SK-N-SH (cell line): ENCODE measurements at regions not wholly inside any gene's neighbourhood (a gene's known extent, or its start where the extent isn't known, plus 50 kb on each side); places are given as distances from the start of the nearest gene placed in this dataset.

ENCODE experiments used
- CTCF ChIA-PET: fragments of 300-600, 350-600 bp; formaldehyde crosslinking; extraction: SDS; loops from one replicate; lab custom pipeline; 2021; lab: Yijun Ruan, JAX
- POLR2A ChIA-PET: fragments of 350-600 bp; sonication (Branson Sonifier 250); formaldehyde crosslinking; extraction: SDS; loops from one replicate; lab custom pipeline; 2020; ENCODE audit warnings: antibody characterized with exemption, inconsistent platforms; lab: Yijun Ruan, JAX
- DNase-seq: peaks from one replicate; pipeline ENCODE4 v3.0.0; 2012
- H2AFZ ChIP-seq: fragments of 200-600 bp; sonication (generic); 2 replicates; pipeline ENCODE4 v1.8.1; 2016; ENCODE audit warnings: antibody characterized with exemption, mild to moderate bottlenecking, low read depth
- H3F3A ChIP-seq: fragments of 200-600 bp; sonication (generic); replicated peaks from 2 replicates; pipeline ENCODE3; 2016; ENCODE audit warnings: antibody characterized with exemption, mild to moderate bottlenecking; ENCODE audit not compliant: insufficient read depth
- H3K27ac ChIP-seq, 2 experiments: fragments of 200-500 bp in 1 of 2; fragments of 200-600 bp in 1 of 2; sonication (Bioruptor generic) in 1 of 2; sonication (generic), shearing (Covaris generic) in 1 of 2; 2 replicates each; pipeline versions ENCODE4 v1.5.1 to v1.6.1; 2014 to 2016; ENCODE audit warnings: low read depth in 2 of 2, inconsistent platforms in 1 of 2, low read length in 1 of 2, mild to moderate bottlenecking in 1 of 2, mixed read lengths in 1 of 2
- H3K27me3 ChIP-seq: fragments of 200-600 bp; sonication (generic), shearing (Covaris generic); 2 replicates; pipeline ENCODE4 v1.6.1; 2016; ENCODE audit warnings: mixed run types; ENCODE audit not compliant: insufficient read depth
- H3K36me3 ChIP-seq, 2 experiments: fragments of 200-500 bp in 1 of 2; fragments of 200-600 bp in 1 of 2; sonication (Bioruptor generic) in 1 of 2; sonication (generic) in 1 of 2; replicated peaks in 1 of 2; 2 replicates each; pipeline versions ENCODE3 to v1.5.1; 2014 to 2016; ENCODE audit warnings: low read length in 1 of 2, mild to moderate bottlenecking in 1 of 2; ENCODE audit not compliant: insufficient read depth in 2 of 2, control insufficient read depth in 1 of 2
- H3K4me1 ChIP-seq, 2 experiments: fragments of 200-500 bp in 1 of 2; fragments of 200-600 bp in 1 of 2; sonication (Bioruptor generic) in 1 of 2; sonication (generic), shearing (Covaris generic) in 1 of 2; 2 replicates each; pipeline versions ENCODE4 v1.5.1 to v1.6.1; 2014 to 2016; ENCODE audit warnings: low read depth in 1 of 2, low read length in 1 of 2, mixed run types in 1 of 2; ENCODE audit not compliant: insufficient read depth in 2 of 2, control insufficient read depth in 1 of 2
- H3K4me2 ChIP-seq: fragments of 200-600 bp; sonication (generic), shearing (Covaris generic); 2 replicates; pipeline ENCODE4 v1.6.1; 2017; ENCODE audit warnings: mixed run types
- H3K4me3 ChIP-seq, 2 experiments: fragments of 200-500 bp in 1 of 2; fragments of 200-600 bp in 1 of 2; sonication (Bioruptor generic) in 1 of 2; sonication (generic), shearing (Covaris generic) in 1 of 2; 2 replicates each; pipeline versions ENCODE4 v1.5.1 to v1.8.1; 2014 to 2016; ENCODE audit warnings: low read depth in 2 of 2, inconsistent platforms in 1 of 2, low read length in 1 of 2, mild to moderate bottlenecking in 1 of 2, mixed read lengths in 1 of 2, moderate library complexity in 1 of 2
- H3K79me2 ChIP-seq: fragments of 200-600 bp; sonication (generic); 2 replicates; pipeline ENCODE4 v1.8.1; 2017; ENCODE audit warnings: mild to moderate bottlenecking; ENCODE audit not compliant: insufficient read depth
- H3K9ac ChIP-seq: fragments of 200-600 bp; sonication (generic); 2 replicates; pipeline ENCODE4 v1.6.1; 2017; ENCODE audit warnings: mixed run types
- H3K9me2 ChIP-seq: fragments of 200-600 bp; sonication (generic); 2 replicates; pipeline ENCODE4 v1.6.1; 2017; ENCODE audit warnings: mixed run types
- H3K9me3 ChIP-seq: fragments of 200-600 bp; sonication (generic); 2 replicates; pipeline ENCODE4 v1.6.1; 2017; ENCODE audit warnings: mixed run types, mild to moderate bottlenecking, moderate library complexity
- H4K20me1 ChIP-seq: fragments of 200-600 bp; sonication (generic); 2 replicates; pipeline ENCODE4 v1.6.1; 2017; ENCODE audit warnings: mild to moderate bottlenecking, mixed run types; ENCODE audit not compliant: insufficient read depth
- CHD2 ChIP-seq: fragments of 150-350 bp; IDR thresholded peaks from 2 replicates; pipeline ENCODE4 v1.6.1; 2018; ENCODE audit warnings: low read length; ENCODE audit not compliant: partially characterized antibody
- ELF1 ChIP-seq: IDR thresholded peaks from 2 replicates; pipeline ENCODE4 v1.4.0; 2012
- EZH2phosphoT487 ChIP-seq: fragments of 200-600 bp; sonication (generic); IDR thresholded peaks from 2 replicates; pipeline ENCODE4 v1.6.1; 2017; ENCODE audit warnings: low read depth, mixed run types, mild to moderate bottlenecking, antibody characterized with exemption, moderate library complexity, borderline replicate concordance
- FOXJ3 ChIP-seq: sonication (generic); formaldehyde crosslinking; IDR thresholded peaks from 2 replicates; pipeline ENCODE4 v1.5.1; 2020; ENCODE audit warnings: mild to moderate bottlenecking, missing genetic modification reagents
- FOXM1 ChIP-seq: IDR thresholded peaks from 2 replicates; pipeline ENCODE4 v1.4.0; 2012; ENCODE audit warnings: low read depth, mild to moderate bottlenecking
- MEF2A ChIP-seq: IDR thresholded peaks from 2 replicates; pipeline ENCODE4 v1.4.0; 2012; ENCODE audit warnings: low read depth, borderline replicate concordance
- NRF1 ChIP-seq: IDR thresholded peaks from 2 replicates; pipeline ENCODE4 v1.6.1; 2012; ENCODE audit warnings: low read depth, mild to moderate bottlenecking, low read length
- RCOR1 ChIP-seq: fragments of 150-350 bp; IDR thresholded peaks from 2 replicates; pipeline ENCODE4 v1.6.1; 2017; ENCODE audit warnings: antibody characterized with exemption, low read length
- RFX5 ChIP-seq: IDR thresholded peaks from 2 replicates; pipeline ENCODE4 v1.6.1; 2012; ENCODE audit warnings: mild to moderate bottlenecking, improper control_type of control experiment, low read length
- SIN3A ChIP-seq: IDR thresholded peaks from 2 replicates; pipeline ENCODE4 v1.6.1; 2012; ENCODE audit warnings: low read depth, mild to moderate bottlenecking, low read length, moderate library complexity, borderline replicate concordance
- SMC3 ChIP-seq: IDR thresholded peaks from 2 replicates; pipeline ENCODE4 v1.6.1; 2012; ENCODE audit warnings: low read depth, low read length, improper control_type of control experiment
- TCF12 ChIP-seq: IDR thresholded peaks from 2 replicates; pipeline ENCODE4 v1.4.0; 2012
- WGBS: methylation state at CpG from one replicate; pipeline ENCODE4 v1.1.6; 2017; ENCODE audit warnings: low lambda C conversion rate; 5-methylcytosine and 5-hydroxymethylcytosine counted together
- TF ChIP-seq, protein P1 (sequence below): IDR thresholded peaks from 2 replicates; pipeline ENCODE4 v1.4.0; 2012; ENCODE audit warnings: low read depth, borderline replicate concordance
- TF ChIP-seq, protein P2 (sequence below): IDR thresholded peaks from 2 replicates; pipeline ENCODE4 v1.4.0; 2012; ENCODE audit warnings: low read depth, borderline replicate concordance
- TF ChIP-seq, protein P3 (sequence below): fragments of 200-600 bp; sonication (generic); IDR thresholded peaks from 2 replicates; pipeline ENCODE4 v1.6.1; 2017; ENCODE audit warnings: antibody characterized with exemption, mild to moderate bottlenecking, moderate library complexity
- TF ChIP-seq, protein P4 (sequence below): fragments of 150-350 bp; IDR thresholded peaks from 2 replicates; pipeline ENCODE4 v1.6.1; 2017; ENCODE audit warnings: antibody characterized with exemption, low read length, low read depth, borderline replicate concordance
- TF ChIP-seq, protein P5 (sequence below): IDR thresholded peaks from 2 replicates; pipeline ENCODE4; 2012
- TF ChIP-seq, protein P6 (sequence below): IDR thresholded peaks from 2 replicates; pipeline ENCODE4 v1.6.1; 2012; ENCODE audit warnings: mild to moderate bottlenecking, low read depth, low read length, moderate library complexity
- TF ChIP-seq, protein P7 (sequence below): fragments of 150-350 bp; IDR thresholded peaks from 2 replicates; pipeline ENCODE4 v1.6.1; 2016; ENCODE audit warnings: mild to moderate bottlenecking, low read depth, low read length

DNA sequence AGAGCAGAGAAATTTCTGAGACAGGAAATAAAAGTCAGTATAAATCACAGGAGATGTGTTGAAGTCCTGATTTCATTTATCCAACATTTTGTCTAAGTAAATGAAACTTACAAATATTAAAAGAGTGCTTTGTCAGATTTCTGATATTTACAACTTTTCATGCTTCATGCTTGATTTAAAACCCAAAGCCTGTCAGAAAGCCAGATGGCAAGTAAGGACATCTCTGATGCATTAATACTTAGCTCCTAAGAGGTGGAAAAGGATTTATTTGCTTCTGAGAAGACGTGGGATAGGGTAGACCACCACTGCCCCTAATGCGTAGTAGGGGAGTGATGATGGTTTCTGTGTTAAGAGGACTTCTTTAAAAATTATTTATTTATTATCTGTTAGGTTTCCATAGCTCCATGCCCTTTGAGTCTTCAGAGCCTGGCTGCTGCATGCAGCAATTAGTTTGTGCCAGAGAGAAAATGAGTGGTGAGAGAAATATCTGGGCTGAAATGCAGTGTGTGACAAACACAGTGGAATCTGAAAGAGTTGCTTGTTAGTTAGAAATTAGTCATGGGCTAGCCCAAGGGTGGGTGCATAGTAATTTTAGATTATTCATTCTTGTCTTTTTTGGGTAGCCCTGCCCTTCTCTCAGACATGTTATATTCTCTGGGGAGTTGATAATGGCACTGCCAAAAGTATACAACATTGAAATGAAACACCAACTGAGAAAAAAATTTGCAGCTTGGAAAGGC lies 333.8 kb downstream of the C4orf33 start:
- H3K36me3 ChIP-seq = no peaks in the 10 kb centered on the region
- no peaks in the 10 kb centered on the region for H3F3A ChIP-seq
- TF ChIP-seq ELF1 (no peak), RCOR1 (no peak), FOXJ3 (no peak), TCF12 (no peak), CHD2 (no peak), SMC3 (no peak), FOXM1 (no peak), EZH2phosphoT487 (no peak), RFX5 (no peak), NRF1 (no peak), MEF2A (no peak), SIN3A (no peak)
- TF ChIP-seq, protein P1, sequence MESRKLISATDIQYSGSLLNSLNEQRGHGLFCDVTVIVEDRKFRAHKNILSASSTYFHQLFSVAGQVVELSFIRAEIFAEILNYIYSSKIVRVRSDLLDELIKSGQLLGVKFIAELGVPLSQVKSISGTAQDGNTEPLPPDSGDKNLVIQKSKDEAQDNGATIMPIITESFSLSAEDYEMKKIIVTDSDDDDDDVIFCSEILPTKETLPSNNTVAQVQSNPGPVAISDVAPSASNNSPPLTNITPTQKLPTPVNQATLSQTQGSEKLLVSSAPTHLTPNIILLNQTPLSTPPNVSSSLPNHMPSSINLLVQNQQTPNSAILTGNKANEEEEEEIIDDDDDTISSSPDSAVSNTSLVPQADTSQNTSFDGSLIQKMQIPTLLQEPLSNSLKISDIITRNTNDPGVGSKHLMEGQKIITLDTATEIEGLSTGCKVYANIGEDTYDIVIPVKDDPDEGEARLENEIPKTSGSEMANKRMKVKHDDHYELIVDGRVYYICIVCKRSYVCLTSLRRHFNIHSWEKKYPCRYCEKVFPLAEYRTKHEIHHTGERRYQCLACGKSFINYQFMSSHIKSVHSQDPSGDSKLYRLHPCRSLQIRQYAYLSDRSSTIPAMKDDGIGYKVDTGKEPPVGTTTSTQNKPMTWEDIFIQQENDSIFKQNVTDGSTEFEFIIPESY = no peak
- TF ChIP-seq, protein P2, sequence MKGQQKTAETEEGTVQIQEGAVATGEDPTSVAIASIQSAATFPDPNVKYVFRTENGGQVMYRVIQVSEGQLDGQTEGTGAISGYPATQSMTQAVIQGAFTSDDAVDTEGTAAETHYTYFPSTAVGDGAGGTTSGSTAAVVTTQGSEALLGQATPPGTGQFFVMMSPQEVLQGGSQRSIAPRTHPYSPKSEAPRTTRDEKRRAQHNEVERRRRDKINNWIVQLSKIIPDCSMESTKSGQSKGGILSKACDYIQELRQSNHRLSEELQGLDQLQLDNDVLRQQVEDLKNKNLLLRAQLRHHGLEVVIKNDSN = no peak
- TF ChIP-seq, protein P3, sequence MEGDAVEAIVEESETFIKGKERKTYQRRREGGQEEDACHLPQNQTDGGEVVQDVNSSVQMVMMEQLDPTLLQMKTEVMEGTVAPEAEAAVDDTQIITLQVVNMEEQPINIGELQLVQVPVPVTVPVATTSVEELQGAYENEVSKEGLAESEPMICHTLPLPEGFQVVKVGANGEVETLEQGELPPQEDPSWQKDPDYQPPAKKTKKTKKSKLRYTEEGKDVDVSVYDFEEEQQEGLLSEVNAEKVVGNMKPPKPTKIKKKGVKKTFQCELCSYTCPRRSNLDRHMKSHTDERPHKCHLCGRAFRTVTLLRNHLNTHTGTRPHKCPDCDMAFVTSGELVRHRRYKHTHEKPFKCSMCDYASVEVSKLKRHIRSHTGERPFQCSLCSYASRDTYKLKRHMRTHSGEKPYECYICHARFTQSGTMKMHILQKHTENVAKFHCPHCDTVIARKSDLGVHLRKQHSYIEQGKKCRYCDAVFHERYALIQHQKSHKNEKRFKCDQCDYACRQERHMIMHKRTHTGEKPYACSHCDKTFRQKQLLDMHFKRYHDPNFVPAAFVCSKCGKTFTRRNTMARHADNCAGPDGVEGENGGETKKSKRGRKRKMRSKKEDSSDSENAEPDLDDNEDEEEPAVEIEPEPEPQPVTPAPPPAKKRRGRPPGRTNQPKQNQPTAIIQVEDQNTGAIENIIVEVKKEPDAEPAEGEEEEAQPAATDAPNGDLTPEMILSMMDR = no peak
- TF ChIP-seq, protein P4, sequence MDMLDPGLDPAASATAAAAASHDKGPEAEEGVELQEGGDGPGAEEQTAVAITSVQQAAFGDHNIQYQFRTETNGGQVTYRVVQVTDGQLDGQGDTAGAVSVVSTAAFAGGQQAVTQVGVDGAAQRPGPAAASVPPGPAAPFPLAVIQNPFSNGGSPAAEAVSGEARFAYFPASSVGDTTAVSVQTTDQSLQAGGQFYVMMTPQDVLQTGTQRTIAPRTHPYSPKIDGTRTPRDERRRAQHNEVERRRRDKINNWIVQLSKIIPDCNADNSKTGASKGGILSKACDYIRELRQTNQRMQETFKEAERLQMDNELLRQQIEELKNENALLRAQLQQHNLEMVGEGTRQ = no peak
- TF ChIP-seq, protein P5, sequence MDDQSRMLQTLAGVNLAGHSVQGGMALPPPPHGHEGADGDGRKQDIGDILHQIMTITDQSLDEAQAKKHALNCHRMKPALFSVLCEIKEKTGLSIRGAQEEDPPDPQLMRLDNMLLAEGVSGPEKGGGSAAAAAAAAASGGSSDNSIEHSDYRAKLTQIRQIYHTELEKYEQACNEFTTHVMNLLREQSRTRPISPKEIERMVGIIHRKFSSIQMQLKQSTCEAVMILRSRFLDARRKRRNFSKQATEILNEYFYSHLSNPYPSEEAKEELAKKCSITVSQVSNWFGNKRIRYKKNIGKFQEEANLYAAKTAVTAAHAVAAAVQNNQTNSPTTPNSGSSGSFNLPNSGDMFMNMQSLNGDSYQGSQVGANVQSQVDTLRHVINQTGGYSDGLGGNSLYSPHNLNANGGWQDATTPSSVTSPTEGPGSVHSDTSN = no peak
- TF ChIP-seq, protein P6, sequence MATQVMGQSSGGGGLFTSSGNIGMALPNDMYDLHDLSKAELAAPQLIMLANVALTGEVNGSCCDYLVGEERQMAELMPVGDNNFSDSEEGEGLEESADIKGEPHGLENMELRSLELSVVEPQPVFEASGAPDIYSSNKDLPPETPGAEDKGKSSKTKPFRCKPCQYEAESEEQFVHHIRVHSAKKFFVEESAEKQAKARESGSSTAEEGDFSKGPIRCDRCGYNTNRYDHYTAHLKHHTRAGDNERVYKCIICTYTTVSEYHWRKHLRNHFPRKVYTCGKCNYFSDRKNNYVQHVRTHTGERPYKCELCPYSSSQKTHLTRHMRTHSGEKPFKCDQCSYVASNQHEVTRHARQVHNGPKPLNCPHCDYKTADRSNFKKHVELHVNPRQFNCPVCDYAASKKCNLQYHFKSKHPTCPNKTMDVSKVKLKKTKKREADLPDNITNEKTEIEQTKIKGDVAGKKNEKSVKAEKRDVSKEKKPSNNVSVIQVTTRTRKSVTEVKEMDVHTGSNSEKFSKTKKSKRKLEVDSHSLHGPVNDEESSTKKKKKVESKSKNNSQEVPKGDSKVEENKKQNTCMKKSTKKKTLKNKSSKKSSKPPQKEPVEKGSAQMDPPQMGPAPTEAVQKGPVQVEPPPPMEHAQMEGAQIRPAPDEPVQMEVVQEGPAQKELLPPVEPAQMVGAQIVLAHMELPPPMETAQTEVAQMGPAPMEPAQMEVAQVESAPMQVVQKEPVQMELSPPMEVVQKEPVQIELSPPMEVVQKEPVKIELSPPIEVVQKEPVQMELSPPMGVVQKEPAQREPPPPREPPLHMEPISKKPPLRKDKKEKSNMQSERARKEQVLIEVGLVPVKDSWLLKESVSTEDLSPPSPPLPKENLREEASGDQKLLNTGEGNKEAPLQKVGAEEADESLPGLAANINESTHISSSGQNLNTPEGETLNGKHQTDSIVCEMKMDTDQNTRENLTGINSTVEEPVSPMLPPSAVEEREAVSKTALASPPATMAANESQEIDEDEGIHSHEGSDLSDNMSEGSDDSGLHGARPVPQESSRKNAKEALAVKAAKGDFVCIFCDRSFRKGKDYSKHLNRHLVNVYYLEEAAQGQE = no peak
- TF ChIP-seq, protein P7, sequence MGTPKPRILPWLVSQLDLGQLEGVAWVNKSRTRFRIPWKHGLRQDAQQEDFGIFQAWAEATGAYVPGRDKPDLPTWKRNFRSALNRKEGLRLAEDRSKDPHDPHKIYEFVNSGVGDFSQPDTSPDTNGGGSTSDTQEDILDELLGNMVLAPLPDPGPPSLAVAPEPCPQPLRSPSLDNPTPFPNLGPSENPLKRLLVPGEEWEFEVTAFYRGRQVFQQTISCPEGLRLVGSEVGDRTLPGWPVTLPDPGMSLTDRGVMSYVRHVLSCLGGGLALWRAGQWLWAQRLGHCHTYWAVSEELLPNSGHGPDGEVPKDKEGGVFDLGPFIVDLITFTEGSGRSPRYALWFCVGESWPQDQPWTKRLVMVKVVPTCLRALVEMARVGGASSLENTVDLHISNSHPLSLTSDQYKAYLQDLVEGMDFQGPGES = no peak
- no peak for DNase-seq
- H3K27me3 ChIP-seq = no peaks in the 10 kb centered on the region
- no peaks in the 10 kb centered on the region for H3K4me1 ChIP-seq
- no peaks in the 10 kb centered on the region for H4K20me1 ChIP-seq
- CTCF ChIA-PET = interaction anchor here (1.4 kb wide), 1 partner anchor 10 kb away, joined by 3 read pairs; no protein-coding TSS in a partner anchor
- 18% methylated on average over 2 of the region's 2 CpGs for WGBS
- POLR2A ChIA-PET = no interaction called here
- H3K4me3 ChIP-seq = no peak overlapping the region
- H3K9me3 ChIP-seq = no peaks in the 10 kb centered on the region
- H3K27ac ChIP-seq = no peak overlapping the region
- H3K9me2 ChIP-seq = no peaks in the 10 kb centered on the region
- no peak overlapping the region for H3K4me2 ChIP-seq
- H2AFZ ChIP-seq = no peak overlapping the region
- no peaks in the 10 kb centered on the region for H3K79me2 ChIP-seq
- H3K9ac ChIP-seq = no peak overlapping the region
